ENCODE measurements at regions not wholly inside any gene's neighbourhood (a gene's known extent, or its start where the extent isn't known, plus 50 kb on each side); places are given as distances from the start of the nearest gene placed in this dataset.
"Not testable (repeated sequence)": the region's sequence is repeated elsewhere in the genome, so short reads cannot be mapped to it uniquely, and the experiment has no call there.

DNA sequence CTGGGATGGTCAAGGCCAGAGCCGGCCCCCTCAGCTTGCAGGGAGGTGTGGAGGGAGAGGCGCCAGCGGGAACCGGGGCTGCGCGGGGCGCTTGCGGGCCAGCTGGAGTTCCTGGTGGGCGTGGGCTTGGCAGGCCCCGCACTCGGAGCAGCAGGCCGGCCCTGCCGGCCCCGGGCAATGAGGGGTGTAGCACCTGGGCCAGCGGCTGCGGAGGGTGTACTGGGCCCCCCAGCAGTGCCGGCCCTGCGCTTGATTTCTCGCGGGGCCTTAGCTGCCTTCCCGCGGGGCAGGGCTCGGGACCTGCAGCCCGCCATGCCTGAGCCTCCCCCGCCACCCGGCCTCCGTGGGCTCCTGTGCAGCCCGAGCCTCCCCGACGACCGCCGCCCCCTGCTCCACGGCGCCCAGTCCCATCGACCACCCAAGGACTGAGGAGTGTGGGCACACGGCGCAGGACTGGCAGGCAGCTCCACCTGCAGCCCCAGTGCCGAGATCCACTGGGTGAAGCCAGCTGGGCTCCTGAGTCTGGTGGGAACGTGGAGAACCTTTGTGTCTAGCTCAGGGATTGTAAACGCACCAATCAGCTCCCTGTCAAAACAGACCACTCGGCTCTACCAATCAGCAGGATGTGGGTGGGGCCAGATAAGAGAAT, 489.3 kb upstream of the COBL start:
- not testable (repeated sequence) for DNase-seq (ENCODE audit: low read depth, low spot score); H3K36me3 ChIP-seq (ENCODE audit: control insufficient read depth, insufficient read depth, low read length); H3K4me1 ChIP-seq (ENCODE audit: control insufficient read depth, insufficient read depth, low read length); H3K4me3 ChIP-seq (ENCODE audit: low read length); H3K27ac ChIP-seq (ENCODE audit: low read length); H3K9me3 ChIP-seq (ENCODE audit: control insufficient read depth, insufficient read depth, low read length); H3K27me3 ChIP-seq (ENCODE audit: control insufficient read depth, insufficient read depth, low read length)
- WGBS (ENCODE audit: insufficient coverage, insufficient read length), result no CpG with 5 or more reads among the region's 41 CpGs

DNA sequence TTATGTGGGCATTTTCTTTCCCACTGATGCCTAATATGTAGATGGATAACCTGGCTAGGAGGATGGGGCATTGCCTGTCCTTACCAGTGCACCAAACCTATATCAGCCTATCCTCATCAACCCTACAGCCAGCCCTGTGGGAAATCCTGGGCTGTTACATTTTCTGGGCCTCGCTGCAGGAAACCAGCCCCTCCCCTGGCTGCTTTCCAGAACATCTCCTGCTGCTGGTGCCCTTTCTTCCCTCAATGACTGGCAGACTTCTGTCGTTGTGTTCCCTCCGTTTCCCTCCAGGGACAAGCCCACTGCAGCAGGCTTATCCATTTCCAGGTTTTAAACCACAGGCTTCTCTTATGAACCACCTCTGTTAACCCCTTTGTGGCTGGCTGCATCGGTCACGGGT, 486.1 kb upstream of the COBL start:
- no peak overlapping the region for H3K4me3 ChIP-seq (ENCODE audit: low read length)
- no CpG with 5 or more reads among the region's 5 CpGs for WGBS (ENCODE audit: insufficient coverage, insufficient read length)
- H3K4me1 ChIP-seq (ENCODE audit: control insufficient read depth, insufficient read depth, low read length), result peaks cover 2% of the 10 kb centered on the region; the same call in 1 of the 2 replicates
- no peak overlapping the region for H3K27ac ChIP-seq (ENCODE audit: low read length)
- H3K9me3 ChIP-seq (ENCODE audit: control insufficient read depth, insufficient read depth, low read length), result no peaks in the 10 kb centered on the region
- H3K27me3 ChIP-seq (ENCODE audit: control insufficient read depth, insufficient read depth, low read length), result no peaks in the 10 kb centered on the region
- no peak for DNase-seq (ENCODE audit: low read depth, low spot score)
- H3K36me3 ChIP-seq (ENCODE audit: control insufficient read depth, insufficient read depth, low read length), result no peaks in the 10 kb centered on the region

DNA sequence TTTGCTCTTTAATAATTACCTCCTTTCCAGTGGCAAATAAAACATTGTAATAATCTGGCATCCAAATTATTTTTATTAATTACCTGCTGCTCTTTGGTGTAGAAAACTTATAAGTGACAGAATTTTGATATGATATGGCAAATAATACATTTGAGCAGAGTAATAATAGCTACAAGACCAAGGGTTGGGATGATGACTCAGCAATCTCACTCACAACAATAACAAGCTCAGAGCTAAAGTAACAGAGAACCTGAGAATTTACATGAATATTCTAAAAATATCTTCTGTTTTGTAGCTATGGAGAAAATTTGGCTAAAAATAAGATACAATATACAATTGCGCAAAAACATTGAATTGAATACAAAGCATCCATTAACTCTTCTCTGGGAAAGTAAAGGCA, 480.8 kb upstream of the COBL start:
- Histone ChIP-seq H3K27me3 (ENCODE audit: control insufficient read depth, insufficient read depth, low read length) (no peaks in the 10 kb centered on the region), H3K36me3 (ENCODE audit: control insufficient read depth, insufficient read depth, low read length) (no peaks in the 10 kb centered on the region), H3K4me1 (ENCODE audit: control insufficient read depth, insufficient read depth, low read length) (no peaks in the 10 kb centered on the region), H3K27ac (ENCODE audit: low read length) (no peak overlapping the region), H3K9me3 (ENCODE audit: control insufficient read depth, insufficient read depth, low read length) (no peaks in the 10 kb centered on the region), H3K4me3 (ENCODE audit: low read length) (no peak overlapping the region)
- DNase-seq (ENCODE audit: low read depth, low spot score), result no peak
- WGBS (ENCODE audit: insufficient coverage, insufficient read length), result no CpG with 5 or more reads among the region's 1 CpG

DNA sequence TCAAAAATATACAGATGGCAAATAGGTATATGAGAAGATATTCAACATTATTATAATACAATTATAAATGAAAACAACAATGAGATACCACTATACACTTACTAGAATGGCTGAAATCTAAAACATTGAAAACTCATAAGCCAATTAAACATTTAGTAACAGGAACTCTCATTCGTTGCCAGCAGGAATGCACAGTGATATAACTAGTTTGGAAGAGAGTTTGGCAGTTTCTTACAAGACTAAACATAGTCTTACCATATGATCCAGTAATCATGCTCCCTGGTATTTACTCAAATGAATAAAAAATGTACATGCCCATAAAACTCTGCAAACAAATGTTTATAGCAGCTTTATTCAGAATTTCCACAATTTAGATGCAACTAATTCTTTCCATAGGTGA, 476.2 kb upstream of the COBL start:
- Histone ChIP-seq H3K27ac (ENCODE audit: low read length) (no peak overlapping the region), H3K27me3 (ENCODE audit: control insufficient read depth, insufficient read depth, low read length) (no peaks in the 10 kb centered on the region), H3K4me1 (ENCODE audit: control insufficient read depth, insufficient read depth, low read length) (no peaks in the 10 kb centered on the region), H3K9me3 (ENCODE audit: control insufficient read depth, insufficient read depth, low read length) (no peaks in the 10 kb centered on the region), H3K4me3 (ENCODE audit: low read length) (no peak overlapping the region), H3K36me3 (ENCODE audit: control insufficient read depth, insufficient read depth, low read length) (no peaks in the 10 kb centered on the region)
- DNase-seq (ENCODE audit: low read depth, low spot score), result no peak
- no CpG with 5 or more reads among the region's 1 CpG for WGBS (ENCODE audit: insufficient coverage, insufficient read length)

DNA sequence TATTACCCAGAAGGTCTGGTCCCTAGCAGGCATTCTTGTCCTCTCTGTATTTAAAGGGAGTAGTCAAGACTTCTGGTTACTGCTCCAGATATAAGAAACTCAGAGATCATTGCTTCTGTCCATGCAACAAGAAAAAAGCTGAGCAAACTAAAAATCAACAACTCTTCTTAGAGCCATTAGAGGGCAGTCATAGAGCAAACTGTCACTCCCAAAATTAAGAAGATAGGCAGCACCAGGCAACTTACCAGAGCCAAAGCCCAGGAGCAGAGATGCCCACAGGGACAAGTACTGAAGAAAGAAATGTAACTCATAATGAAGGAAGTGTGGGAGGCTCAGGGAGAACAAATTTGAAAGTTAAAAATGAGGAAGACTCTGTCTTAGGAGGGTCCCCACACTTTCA, 472.9 kb upstream of the COBL start:
- Histone ChIP-seq H3K36me3 (ENCODE audit: control insufficient read depth, insufficient read depth, low read length) (no peaks in the 10 kb centered on the region), H3K27me3 (ENCODE audit: control insufficient read depth, insufficient read depth, low read length) (no peaks in the 10 kb centered on the region), H3K27ac (ENCODE audit: low read length) (no peak overlapping the region), H3K9me3 (ENCODE audit: control insufficient read depth, insufficient read depth, low read length) (no peaks in the 10 kb centered on the region), H3K4me3 (ENCODE audit: low read length) (no peak overlapping the region), H3K4me1 (ENCODE audit: control insufficient read depth, insufficient read depth, low read length) (no peaks in the 10 kb centered on the region)
- no peak for DNase-seq (ENCODE audit: low read depth, low spot score)

DNA sequence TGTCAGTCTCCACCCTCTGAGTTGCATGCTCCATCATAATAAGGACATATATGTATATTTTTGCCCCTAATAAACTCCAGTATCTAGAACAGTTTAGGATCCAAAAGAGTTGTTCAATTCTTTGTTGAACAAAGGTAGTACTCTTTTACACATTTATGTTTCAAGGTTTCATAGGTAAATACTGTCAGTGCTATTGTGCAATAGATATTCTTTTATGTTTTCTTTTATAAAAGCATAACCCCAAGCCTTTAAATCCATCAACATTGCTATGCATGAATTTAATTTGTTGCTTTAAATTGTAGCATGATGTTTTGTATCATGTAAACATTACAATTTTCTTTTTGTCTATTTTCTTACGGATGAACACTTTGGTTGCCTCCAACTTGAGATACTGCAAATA, 469.7 kb upstream of the COBL start:
- no peaks in the 10 kb centered on the region for H3K4me1 ChIP-seq (ENCODE audit: control insufficient read depth, insufficient read depth, low read length)
- H3K4me3 ChIP-seq (ENCODE audit: low read length), result no peak overlapping the region
- WGBS (ENCODE audit: insufficient coverage, insufficient read length), result no CpG with 5 or more reads among the region's 1 CpG
- no peaks in the 10 kb centered on the region for H3K27me3 ChIP-seq (ENCODE audit: control insufficient read depth, insufficient read depth, low read length)
- H3K36me3 ChIP-seq (ENCODE audit: control insufficient read depth, insufficient read depth, low read length), result no peaks in the 10 kb centered on the region
- H3K9me3 ChIP-seq (ENCODE audit: control insufficient read depth, insufficient read depth, low read length), result no peaks in the 10 kb centered on the region
- H3K27ac ChIP-seq (ENCODE audit: low read length), result no peak overlapping the region
- no peak for DNase-seq (ENCODE audit: low read depth, low spot score)

DNA sequence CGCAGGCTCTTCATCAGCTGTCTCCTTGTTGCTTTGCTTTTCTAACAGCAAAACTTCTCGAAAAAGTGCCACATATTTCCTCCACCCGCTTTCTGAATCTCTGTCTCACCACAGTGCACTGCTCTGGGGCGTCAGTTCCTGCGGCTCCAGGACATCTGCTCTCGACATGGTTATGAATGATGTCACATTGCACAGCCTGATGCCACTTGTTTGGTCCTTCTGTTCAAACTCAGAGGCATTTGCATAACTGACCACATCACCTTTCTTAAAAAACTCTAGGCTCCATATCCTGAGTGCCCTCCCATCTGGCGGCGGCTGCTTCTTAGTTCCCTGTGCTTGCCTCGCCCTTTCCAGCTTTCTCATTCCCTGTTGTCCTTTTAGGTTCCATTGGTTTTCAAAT, 469.3 kb upstream of the COBL start:
- Histone ChIP-seq H3K27ac (ENCODE audit: low read length) (no peak overlapping the region), H3K9me3 (ENCODE audit: control insufficient read depth, insufficient read depth, low read length) (no peaks in the 10 kb centered on the region), H3K4me1 (ENCODE audit: control insufficient read depth, insufficient read depth, low read length) (no peaks in the 10 kb centered on the region), H3K4me3 (ENCODE audit: low read length) (no peak overlapping the region), H3K36me3 (ENCODE audit: control insufficient read depth, insufficient read depth, low read length) (no peaks in the 10 kb centered on the region), H3K27me3 (ENCODE audit: control insufficient read depth, insufficient read depth, low read length) (no peaks in the 10 kb centered on the region)
- DNase-seq (ENCODE audit: low read depth, low spot score), result no peak
- WGBS (ENCODE audit: insufficient coverage, insufficient read length), result no CpG with 5 or more reads among the region's 9 CpGs

DNA sequence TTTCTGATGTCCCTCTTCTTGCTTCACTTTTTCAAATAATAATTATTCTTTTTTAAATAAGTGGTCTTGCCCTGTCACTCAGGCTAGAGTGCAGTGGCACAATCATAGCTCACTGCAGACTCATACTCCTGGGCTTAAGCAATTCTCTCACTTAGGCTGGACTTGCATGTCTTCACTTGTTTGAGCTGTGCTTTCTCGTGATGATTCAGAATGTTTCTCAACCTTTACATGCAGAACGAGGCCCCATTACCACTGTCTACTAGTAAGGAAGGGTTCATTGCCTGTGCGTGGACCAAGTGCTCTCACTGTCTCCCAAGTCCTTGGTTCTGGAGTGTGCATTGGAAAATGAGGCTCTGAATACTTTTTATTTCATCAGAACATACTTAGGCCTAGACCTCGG, 468.6 kb upstream of the COBL start:
- DNase-seq (ENCODE audit: low read depth, low spot score), result no peak
- Histone ChIP-seq H3K9me3 (ENCODE audit: control insufficient read depth, insufficient read depth, low read length) (no peaks in the 10 kb centered on the region), H3K4me3 (ENCODE audit: low read length) (no peak overlapping the region), H3K27ac (ENCODE audit: low read length) (no peak overlapping the region), H3K4me1 (ENCODE audit: control insufficient read depth, insufficient read depth, low read length) (no peaks in the 10 kb centered on the region), H3K27me3 (ENCODE audit: control insufficient read depth, insufficient read depth, low read length) (no peaks in the 10 kb centered on the region), H3K36me3 (ENCODE audit: control insufficient read depth, insufficient read depth, low read length) (no peaks in the 10 kb centered on the region)
- no CpG with 5 or more reads among the region's 4 CpGs for WGBS (ENCODE audit: insufficient coverage, insufficient read length)

DNA sequence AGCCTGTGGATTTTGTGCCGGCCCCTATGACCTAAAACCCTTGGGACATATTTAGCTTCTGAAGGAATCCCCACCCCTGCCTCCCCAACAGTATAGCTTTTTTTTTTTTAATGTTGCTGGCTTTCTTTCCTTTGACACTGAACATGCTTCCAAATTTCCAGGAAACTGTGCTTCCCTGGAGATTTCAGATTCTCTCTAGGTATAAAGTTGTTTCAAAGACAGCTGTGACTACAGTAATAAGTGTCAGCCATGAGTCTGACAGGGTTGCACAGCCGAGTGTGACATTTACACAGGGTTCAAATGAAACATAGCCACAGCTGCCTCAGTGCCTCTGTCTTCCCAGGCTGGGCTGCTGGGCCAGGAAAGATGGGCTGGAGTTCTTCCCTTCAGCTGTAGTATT, 466.6 kb upstream of the COBL start:
- Histone ChIP-seq H3K27ac (ENCODE audit: low read length) (no peak overlapping the region), H3K4me1 (ENCODE audit: control insufficient read depth, insufficient read depth, low read length) (no peaks in the 10 kb centered on the region), H3K27me3 (ENCODE audit: control insufficient read depth, insufficient read depth, low read length) (no peaks in the 10 kb centered on the region), H3K36me3 (ENCODE audit: control insufficient read depth, insufficient read depth, low read length) (no peaks in the 10 kb centered on the region), H3K4me3 (ENCODE audit: low read length) (no peak overlapping the region), H3K9me3 (ENCODE audit: control insufficient read depth, insufficient read depth, low read length) (no peaks in the 10 kb centered on the region)
- no CpG with 5 or more reads among the region's 2 CpGs for WGBS (ENCODE audit: insufficient coverage, insufficient read length)
- no peak for DNase-seq (ENCODE audit: low read depth, low spot score)

DNA sequence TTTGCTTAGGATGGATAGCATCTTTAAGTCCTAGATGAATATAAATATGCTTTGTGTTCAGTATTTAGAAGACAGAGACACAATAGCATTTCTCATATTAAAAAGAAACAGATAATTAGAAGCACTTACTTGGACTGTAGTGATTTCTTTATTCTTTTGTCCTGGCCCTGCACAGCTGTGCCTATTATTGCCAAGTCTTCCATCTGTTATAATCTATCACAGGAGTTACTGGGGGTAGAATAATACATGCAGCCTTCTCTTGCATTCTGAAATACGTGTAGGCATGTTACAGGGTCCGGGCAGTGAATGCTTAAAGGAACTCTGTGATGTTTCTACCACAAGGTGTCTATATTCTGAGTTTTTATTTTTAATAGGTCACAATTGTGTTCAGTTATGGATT, 461.5 kb upstream of the COBL start:
- H3K9me3 ChIP-seq (ENCODE audit: control insufficient read depth, insufficient read depth, low read length), result no peaks in the 10 kb centered on the region
- no peaks in the 10 kb centered on the region for H3K27me3 ChIP-seq (ENCODE audit: control insufficient read depth, insufficient read depth, low read length)
- no peaks in the 10 kb centered on the region; the same call in 1 of the 2 replicates for H3K4me1 ChIP-seq (ENCODE audit: control insufficient read depth, insufficient read depth, low read length)
- no CpG with 5 or more reads among the region's 2 CpGs for WGBS (ENCODE audit: insufficient coverage, insufficient read length)
- no peak overlapping the region for H3K27ac ChIP-seq (ENCODE audit: low read length)
- no peaks in the 10 kb centered on the region for H3K36me3 ChIP-seq (ENCODE audit: control insufficient read depth, insufficient read depth, low read length)
- DNase-seq (ENCODE audit: low read depth, low spot score), result no peak
- no peak overlapping the region for H3K4me3 ChIP-seq (ENCODE audit: low read length)

DNA sequence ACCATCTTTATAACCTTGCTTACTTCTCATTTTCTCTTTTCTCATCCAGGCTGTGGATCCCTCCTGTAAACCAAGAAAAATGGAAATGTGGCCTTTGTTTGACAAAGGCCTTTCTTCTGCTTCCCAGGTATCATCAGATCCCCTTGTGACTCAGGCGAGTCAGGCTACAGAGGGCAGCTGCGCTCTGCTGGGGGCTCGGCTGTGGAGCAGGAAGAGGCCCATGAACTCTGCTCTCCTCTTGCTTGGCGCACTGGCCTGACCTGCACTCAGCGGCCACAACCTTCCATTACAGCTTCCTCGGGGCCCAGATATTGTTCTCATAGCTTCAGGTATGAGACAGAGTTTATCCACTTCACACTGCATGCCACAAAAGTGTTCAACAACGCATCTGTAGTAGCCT, 457.6 kb upstream of the COBL start:
- H3K4me3 ChIP-seq (ENCODE audit: low read length), result no peak overlapping the region
- DNase-seq (ENCODE audit: low read depth, low spot score), result no peak
- H3K27me3 ChIP-seq (ENCODE audit: control insufficient read depth, insufficient read depth, low read length), result no peaks in the 10 kb centered on the region
- WGBS (ENCODE audit: insufficient coverage, insufficient read length), result no CpG with 5 or more reads among the region's 7 CpGs
- no peaks in the 10 kb centered on the region for H3K36me3 ChIP-seq (ENCODE audit: control insufficient read depth, insufficient read depth, low read length)
- H3K4me1 ChIP-seq (ENCODE audit: control insufficient read depth, insufficient read depth, low read length), result no peaks in the 10 kb centered on the region; the same call in 1 of the 2 replicates
- no peak overlapping the region for H3K27ac ChIP-seq (ENCODE audit: low read length)
- no peaks in the 10 kb centered on the region for H3K9me3 ChIP-seq (ENCODE audit: control insufficient read depth, insufficient read depth, low read length)

Measured in iPS DF 6.9 (cell line).